ENCODE measurements at regions not wholly inside any gene's neighbourhood (a gene's known extent, or its start where the extent isn't known, plus 50 kb on each side); places are given as distances from the start of the nearest gene placed in this dataset.

GRCh38 chr1:55316947-55317662 lies 101.9 kb upstream of the USP24 start:
- no peak overlapping the region for H3K27ac ChIP-seq (ENCODE audit: control insufficient read depth, insufficient read depth)
- H3K36me3 ChIP-seq (ENCODE audit: control insufficient read depth in 2 of 2, insufficient read depth in 2 of 2, low read length in 1 of 2), result no peaks in the 10 kb centered on the region
- DNase-seq (ENCODE audit: low read depth, low spot score), result no peak
- no peaks in the 10 kb centered on the region for H3K4me1 ChIP-seq (ENCODE audit: control insufficient read depth, insufficient read depth, low read length)
- ChIA-PET CTCF (interaction anchor here (0.6 to 4.9 kb wide), 3 partner anchors 20 to 1353 kb away, joined by 3 to 22 read pairs (median 3); no protein-coding TSS in a partner anchor), POLR2A (no interaction called here), SMC1A (ENCODE audit: uncharacterized antibody, unreplicated experiment) (interaction anchor here (0.9 to 1.2 kb wide), 5 partner anchors 8 to 147 kb away, joined by 3 to 4 read pairs (median 3); no protein-coding TSS in a partner anchor), RAD21 (ENCODE audit: unreplicated experiment) (interaction anchor here (1.1 kb wide), 1 partner anchor 20 kb away, joined by 4 read pairs; no protein-coding TSS in a partner anchor)
- FAIRE-seq, result no peak
- 30% methylated on average over 7 of the region's 7 CpGs for WGBS (ENCODE audit: insufficient coverage, insufficient replicate concordance, low lambda C conversion rate, missing lambda C conversion rate)
- no peaks in the 10 kb centered on the region for H4K20me1 ChIP-seq (ENCODE audit: control insufficient read depth, insufficient read depth)
- TF ChIP-seq POLR2AphosphoS2 (IDR thresholded peaks at IDR 0.05; ENCODE audit: low read depth, low read length) (no peak), BCLAF1 (IDR thresholded peaks at IDR 0.05) (no peak), FOXK2 (IDR thresholded peaks at IDR 0.05) (no peak), ESRRA (IDR thresholded peaks at IDR 0.05; ENCODE audit: low read length) (no peak), MLLT1 (IDR thresholded peaks at IDR 0.05) (no peak), CBFB (IDR thresholded peaks at IDR 0.05; ENCODE audit: low read depth) (no peak), RCOR1 (conservative IDR thresholded peaks at IDR 0.05; ENCODE audit: low read depth, low read length) (no peak), TBL1XR1 (IDR thresholded peaks at IDR 0.05; ENCODE audit: low read depth, low read length) (no peak), BHLHE40 (IDR thresholded peaks at IDR 0.05; ENCODE audit: borderline replicate concordance in 1 of 2, low read depth in 2 of 2, low read length in 1 of 2) (no peak), BRCA1 (IDR thresholded peaks at IDR 0.05; ENCODE audit: low read depth, low read length) (no peak), ZNF622 (IDR thresholded peaks at IDR 0.05) (no peak), POU2F2 (IDR thresholded peaks at IDR 0.05; ENCODE audit: borderline replicate concordance, low read depth, low read length) (no peak), SMC3 (IDR thresholded peaks at IDR 0.05; ENCODE audit: borderline replicate concordance, low read length) (no peak), ATF2 (IDR thresholded peaks at IDR 0.05; ENCODE audit: low read length) (no peak), CBX5 (IDR thresholded peaks at IDR 0.05; ENCODE audit: low read depth) (no peak)
- no peak overlapping the region for H3K4me2 ChIP-seq (ENCODE audit: control insufficient read depth, insufficient read depth)
- no peaks in the 10 kb centered on the region; a peak in 1 of 4 replicates for H3K27me3 ChIP-seq (replicated peaks in 1 of 2; ENCODE audit: control insufficient read depth in 2 of 2, insufficient read depth in 2 of 2, low read length in 1 of 2)
- H3K9ac ChIP-seq (ENCODE audit: control insufficient read depth, insufficient read depth, low read length), result no peak overlapping the region
- intact Hi-C loops (cut with micrococcal nuclease; ENCODE audit: unreplicated experiment) (no loop called here), in situ Hi-C loops (cut with MboI) (no loop called here)
- no peaks in the 10 kb centered on the region for H3K9me3 ChIP-seq (replicated peaks; ENCODE audit: control insufficient read depth, insufficient read depth, low read length)
- BruUV-seq (replicated peaks), result no TSS peak
- no peaks in the 10 kb centered on the region for H3K79me2 ChIP-seq (ENCODE audit: control insufficient read depth, insufficient read depth, low read length)
- ATAC-seq, result no peak
- H2AFZ ChIP-seq (ENCODE audit: control insufficient read depth, low read depth, low read length), result no peak overlapping the region
- H3K4me3 ChIP-seq, result no peak overlapping the region
